Motor neuron (in vitro differentiated cells): ENCODE measurements at regions not wholly inside any gene's neighbourhood (a gene's known extent, or its start where the extent isn't known, plus 50 kb on each side); places are given as distances from the start of the nearest gene placed in this dataset.

Experiments used
- ATAC-seq, 8 experiments: fragments of 200-7000 bp; cut with Tn5 transposase; replicated peaks in 6 of 8; 2 replicates each; pipeline ENCODE4 v1.8.0; 2021; ENCODE audit warnings: mild to moderate bottlenecking in 8 of 8, moderate library complexity in 8 of 8
- H3K27ac ChIP-seq, 2 donors: fragments of 250-450 bp; sonication (Bioruptor Pico); 2 replicates each; pipeline ENCODE4 v1.9.0; 2021; ENCODE audit warnings: antibody characterized with exemption in 2 of 2, mild to moderate bottlenecking in 2 of 2, moderate library complexity in 1 of 2
- H3K4me1 ChIP-seq, 2 donors: fragments of 250-450 bp; sonication (Bioruptor Pico); replicated peaks in 1 of 2; 2 replicates each; pipeline ENCODE4 v1.6.1; 2021; ENCODE audit warnings: antibody characterized with exemption in 2 of 2, mild to moderate bottlenecking in 2 of 2, moderate library complexity in 1 of 2
- H3K4me3 ChIP-seq, 5 donors: fragments of 250-450 bp; sonication (Bioruptor Pico); 2 replicates each; pipeline ENCODE4 v1.9.0; 2021; ENCODE audit warnings: antibody characterized with exemption in 5 of 5, mild to moderate bottlenecking in 5 of 5, moderate library complexity in 4 of 5
- WGBS, 10 experiments: fragments of 450-650 bp; shearing (Covaris generic); methylation state at CpG; one replicate each; pipeline ENCODE4 v1.0.0; 2022; 5-methylcytosine and 5-hydroxymethylcytosine counted together
- in situ Hi-C, 9 experiments: fragments of 400-800 bp; cut with MboI; loops; one replicate each; pipeline ENCODE4 v1.15.0; 2021; ENCODE audit warnings: low sequenced_read_pairs in 9 of 9, low pct_unique_long_range_greater_than_20kb in 2 of 9; ENCODE audit not compliant: unreplicated experiment in 9 of 9

- Histone ChIP-seq H3K27ac (no peak overlapping the region), H3K4me3 (no peak overlapping the region), H3K4me1 (peaks cover 0 to 7% of the 10 kb centered on the region in 2 donors)
- ATAC-seq = no peak
- in situ Hi-C loops = no loop called here
Observed at GRCh38 chr2:177058747-177059146, 153.8 kb upstream of the HNRNPA3 start.

- ATAC-seq = no peak
- 2 to 93% (median 58%) methylated on average over 4 to 6 of the region's 6 CpGs for WGBS, 10 experiments
- Histone ChIP-seq H3K27ac (no peak overlapping the region), H3K4me3 (no peak overlapping the region), H3K4me1 (peaks cover 0 to 7% of the 10 kb centered on the region in 2 donors)
- in situ Hi-C loops = no loop called here
Observed at GRCh38 chr2:177059293-177059692, 153.3 kb upstream of the HNRNPA3 start.

- H3K4me1 ChIP-seq = no peaks in the 10 kb centered on the region
- WGBS, 10 experiments = 83 to 100% (median 93%) methylated on average over 1 of the region's 1 CpG; no CpG with 5 or more reads in 6 of the 10 experiments
- H3K27ac ChIP-seq = no peak overlapping the region
- no peak for ATAC-seq
- in situ Hi-C loops = no loop called here
- H3K4me3 ChIP-seq = no peak overlapping the region
Observed at GRCh38 chr2:177063331-177063730, 149.3 kb upstream of the HNRNPA3 start.

- Histone ChIP-seq H3K27ac (no peak overlapping the region), H3K4me1 (no peaks in the 10 kb centered on the region), H3K4me3 (no peak overlapping the region)
- WGBS, 10 experiments = 50 to 100% (median 83%) methylated on average over 1 to 2 of the region's 4 CpGs; no CpG with 5 or more reads in 5 of the 10 experiments
- in situ Hi-C loops = no loop called here
- no peak for ATAC-seq
Observed at GRCh38 chr2:177064422-177064821, 148.2 kb upstream of the HNRNPA3 start.

- WGBS, 10 experiments = 0 to 100% (median 80%) methylated on average over 1 of the region's 1 CpG; no CpG with 5 or more reads in 3 of the 10 experiments
- Histone ChIP-seq H3K4me1 (peaks cover 0 to 10% of the 10 kb centered on the region in 2 donors), H3K4me3 (no peak overlapping the region), H3K27ac (no peak overlapping the region)
- ATAC-seq = no peak
- in situ Hi-C loops = no loop called here
Observed at GRCh38 chr2:177068967-177069366, 143.6 kb upstream of the HNRNPA3 start.

- H3K27ac ChIP-seq = no peak overlapping the region
- peak in 6 of 8 experiments; percentile 21 to 46 (median 28) for ATAC-seq
- H3K4me1 ChIP-seq = peaks cover 7 to 16% of the 10 kb centered on the region in 2 donors
- WGBS, 10 experiments = 5 to 100% (median 63%) methylated on average over 1 to 2 of the region's 2 CpGs; no CpG with 5 or more reads in 2 of the 10 experiments
- no peak overlapping the region for H3K4me3 ChIP-seq
- in situ Hi-C loops = no loop called here
Observed at GRCh38 chr2:177072090-177072489, 140.5 kb upstream of the HNRNPA3 start.

- in situ Hi-C loops = no loop called here
- Histone ChIP-seq H3K27ac (no peak overlapping the region), H3K4me3 (no peak overlapping the region), H3K4me1 (peaks cover 7 to 16% of the 10 kb centered on the region in 2 donors)
- peak in 2 of 8 experiments; percentile 26 to 45 for ATAC-seq
Observed at GRCh38 chr2:177073611-177074010, 139.0 kb upstream of the HNRNPA3 start.

- peak in 4 of 8 experiments; percentile 13 to 75 (median 64) for ATAC-seq
- in situ Hi-C loops = no loop called here
- H3K4me1 ChIP-seq = peaks cover 7 to 16% of the 10 kb centered on the region in 2 donors
- H3K27ac ChIP-seq = no peak overlapping the region
- WGBS, 10 experiments = 0 to 74% (median 47%) methylated on average over 2 to 5 of the region's 5 CpGs; no CpG with 5 or more reads in 1 of the 10 experiments
- no peak overlapping the region for H3K4me3 ChIP-seq
Observed at GRCh38 chr2:177074099-177074710, 138.4 kb upstream of the HNRNPA3 start.

- Histone ChIP-seq H3K4me3 (no peak overlapping the region), H3K4me1 (peaks cover 7 to 16% of the 10 kb centered on the region in 2 donors), H3K27ac (no peak overlapping the region)
- in situ Hi-C loops = no loop called here
- no peak for ATAC-seq
- 0 to 92% (median 50%) methylated on average over 1 to 3 of the region's 3 CpGs; no CpG with 5 or more reads in 3 of the 10 experiments for WGBS, 10 experiments
Observed at GRCh38 chr2:177075254-177075653, 137.3 kb upstream of the HNRNPA3 start.

- Histone ChIP-seq H3K4me1 (peaks cover 7 to 16% of the 10 kb centered on the region in 2 donors), H3K27ac (no peak overlapping the region), H3K4me3 (no peak overlapping the region)
- ATAC-seq = no peak
- in situ Hi-C loops = no loop called here
- 20 to 86% (median 81%) methylated on average over 1 to 4 of the region's 4 CpGs for WGBS, 10 experiments
Observed at GRCh38 chr2:177076636-177077179, 135.9 kb upstream of the HNRNPA3 start.

- Histone ChIP-seq H3K4me3 (no peak overlapping the region), H3K4me1 (peaks cover 7 to 10% of the 10 kb centered on the region in 2 donors), H3K27ac (no peak overlapping the region)
- in situ Hi-C loops = no loop called here
- 50 to 100% (median 84%) methylated on average over 1 to 2 of the region's 2 CpGs; no CpG with 5 or more reads in 2 of the 10 experiments for WGBS, 10 experiments
- no peak for ATAC-seq
Observed at GRCh38 chr2:177077778-177078177, 134.8 kb upstream of the HNRNPA3 start.

GRCh38 chr2:177078416-177078815 is 134.2 kb upstream of the HNRNPA3 start:
- peaks cover 7 to 10% of the 10 kb centered on the region in 2 donors for H3K4me1 ChIP-seq
- in situ Hi-C loops = no loop called here
- H3K27ac ChIP-seq = no peak overlapping the region
- H3K4me3 ChIP-seq = no peak overlapping the region
- WGBS, 10 experiments = 20 to 80% (median 40%) methylated on average over 1 to 2 of the region's 3 CpGs; no CpG with 5 or more reads in 7 of the 10 experiments
- peak in 2 of 8 experiments; percentile 44 to 90 for ATAC-seq

- 0 to 100% (median 34%) methylated on average over 1 to 3 of the region's 3 CpGs; no CpG with 5 or more reads in 2 of the 10 experiments for WGBS, 10 experiments
- no peak overlapping the region for H3K4me3 ChIP-seq
- peaks cover 6 to 7% of the 10 kb centered on the region in 2 donors for H3K4me1 ChIP-seq
- H3K27ac ChIP-seq = no peak overlapping the region
- peak in 3 of 8 experiments; percentile 21 to 79 (median 33) for ATAC-seq
- in situ Hi-C loops = no loop called here
Observed at GRCh38 chr2:177078855-177079254, 133.7 kb upstream of the HNRNPA3 start.
